Amygdala (tissue), 56 donors: ENCODE measurements at regions not wholly inside any gene's neighbourhood (a gene's known extent, or its start where the extent isn't known, plus 50 kb on each side); places are given as distances from the start of the nearest gene placed in this dataset.

Experiments used
- DNase-seq, 56 donors: peaks; one replicate each; lab custom pipeline; 2025; lab: John Stamatoyannopoulos, UW

DNA sequence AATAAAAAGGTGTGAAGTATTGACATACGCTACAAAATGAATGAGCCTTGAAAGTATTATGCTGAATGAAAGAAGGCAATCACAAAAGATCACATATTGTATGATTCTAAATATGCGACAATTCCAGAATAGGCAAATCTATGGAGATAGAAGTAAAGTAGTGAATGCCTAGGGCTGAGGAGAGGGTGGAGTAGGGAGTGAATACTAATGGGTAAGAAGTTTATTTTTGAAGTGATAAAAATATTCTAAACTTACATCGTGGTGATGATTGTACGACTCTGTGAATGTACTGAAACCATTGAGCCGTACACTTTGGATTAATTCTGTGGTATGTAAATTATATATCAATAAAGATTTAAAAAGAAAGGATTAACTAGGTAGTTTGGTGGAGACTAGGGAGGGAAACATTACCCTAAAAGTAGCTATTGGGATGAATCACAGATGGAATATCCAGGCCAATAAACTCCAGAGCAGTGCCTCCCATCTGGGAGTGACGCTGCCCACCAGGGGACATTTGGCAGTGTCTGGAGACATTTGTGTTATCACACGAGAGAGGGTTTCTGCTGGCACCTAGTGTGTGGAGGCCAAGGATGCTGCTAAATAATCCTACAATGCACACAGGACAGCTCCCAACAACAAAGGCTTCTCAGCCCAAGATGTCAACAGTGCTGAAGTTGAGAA, 214.2 kb upstream of the PCSK2 start:
- DNase-seq = no peak

DNA sequence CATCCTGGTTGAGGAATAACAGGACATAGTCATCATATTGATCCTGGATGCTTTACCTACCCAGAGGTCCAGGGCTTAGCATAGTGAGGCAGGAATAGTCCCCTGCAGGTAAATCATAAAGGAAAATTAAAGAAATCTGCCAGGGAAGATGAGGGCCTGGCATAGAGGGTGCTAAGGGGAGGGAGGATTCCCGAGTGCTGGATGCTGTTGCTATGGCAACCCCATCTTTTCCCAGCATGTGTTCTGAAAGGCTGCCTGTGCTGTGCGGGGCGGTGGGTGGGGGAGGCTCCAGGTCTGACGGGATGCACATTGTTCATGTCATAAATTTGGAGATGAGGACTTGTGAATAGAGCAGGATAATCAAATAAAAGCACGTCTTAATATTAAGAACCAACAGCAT, 212.6 kb upstream of the PCSK2 start:
- DNase-seq = peak in 30 of 56 donors; percentile 2 to 44 (median 14)

DNA sequence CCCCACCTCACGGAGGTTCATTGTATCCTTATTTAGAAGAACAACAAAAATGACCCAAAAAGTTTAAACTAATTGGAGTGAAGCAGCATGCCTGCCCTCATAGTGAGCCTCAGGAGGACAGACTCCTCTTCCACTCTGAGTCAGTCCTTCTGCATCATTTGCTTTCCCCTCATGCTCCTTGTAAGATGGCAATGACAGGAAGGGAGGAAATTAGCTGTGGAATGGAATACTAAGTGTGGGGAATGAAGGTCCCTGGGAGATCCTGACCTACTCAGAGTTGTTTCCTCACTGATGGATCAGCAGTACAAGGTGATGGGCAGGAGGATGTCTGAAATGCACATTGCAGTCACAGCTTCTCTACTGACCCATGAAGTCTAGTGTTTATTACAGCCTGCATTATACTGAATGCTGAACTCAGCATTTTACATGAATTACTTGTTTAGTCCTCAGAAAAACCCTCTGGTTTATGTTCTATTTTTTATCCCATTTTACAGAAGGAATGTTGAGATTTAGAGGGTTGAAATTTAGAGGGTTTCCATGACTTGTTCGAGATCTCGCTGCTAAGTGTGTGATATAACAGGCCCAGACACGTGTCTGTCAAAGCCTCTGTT, 212.0 kb upstream of the PCSK2 start:
- DNase-seq = no peak

DNA sequence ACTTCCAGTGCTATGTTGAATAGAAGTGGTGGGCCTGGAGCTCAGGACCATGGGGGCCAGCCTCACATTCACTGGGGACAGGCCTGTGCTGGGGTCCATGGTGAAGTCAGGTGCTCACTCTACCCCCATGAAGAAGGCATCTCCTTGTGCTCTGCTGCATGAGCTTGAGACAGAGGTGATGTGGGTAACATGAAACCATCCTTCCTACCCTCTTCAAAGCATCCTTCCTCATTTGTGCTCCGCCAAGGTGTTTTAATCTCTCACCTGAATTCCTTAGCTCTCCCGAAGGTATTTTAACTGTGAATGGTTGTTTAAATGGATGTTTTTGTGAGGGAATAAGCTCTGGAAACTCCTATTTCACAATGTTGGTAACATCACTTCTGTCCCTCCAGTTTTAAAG, 209.6 kb upstream of the PCSK2 start:
- DNase-seq = no peak

DNA sequence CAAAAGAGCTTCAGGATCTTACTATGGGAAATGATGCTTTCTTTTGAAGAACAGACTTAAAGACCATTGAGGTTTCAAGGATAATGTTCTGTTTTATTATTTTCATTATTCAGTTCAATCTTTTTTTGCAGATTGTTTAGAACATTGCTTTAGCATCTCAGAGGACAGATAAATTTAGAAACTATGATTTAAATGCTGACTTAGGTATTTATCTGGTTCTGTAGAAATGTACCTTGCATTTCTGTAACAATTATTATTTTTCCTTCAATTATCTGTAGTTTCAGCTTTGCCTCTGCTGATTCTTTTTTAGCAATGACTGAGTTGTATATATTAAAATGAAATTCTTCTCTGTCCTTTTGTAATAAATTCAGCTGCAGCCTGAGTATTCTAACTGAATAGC, 205.4 kb upstream of the PCSK2 start:
- no peak for DNase-seq

DNA sequence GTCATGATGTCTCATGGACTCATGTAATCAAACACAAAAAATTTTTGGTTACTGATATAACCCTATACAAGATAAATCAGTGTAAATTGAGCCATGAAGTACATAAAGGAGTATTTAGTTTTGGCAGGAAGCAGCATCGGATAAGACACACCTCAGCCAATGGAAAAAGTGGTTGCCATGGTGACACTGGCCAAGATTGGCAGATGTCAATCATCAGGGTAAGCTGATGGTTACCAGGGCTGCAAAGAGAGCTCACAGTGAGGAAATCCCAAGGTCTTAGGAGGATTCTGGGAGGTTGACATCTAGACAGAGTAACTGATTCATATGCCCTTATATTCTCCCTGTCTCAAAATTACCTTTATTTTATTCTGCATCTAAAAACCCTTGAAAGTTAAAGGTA, 203.8 kb upstream of the PCSK2 start:
- DNase-seq = no peak

DNA sequence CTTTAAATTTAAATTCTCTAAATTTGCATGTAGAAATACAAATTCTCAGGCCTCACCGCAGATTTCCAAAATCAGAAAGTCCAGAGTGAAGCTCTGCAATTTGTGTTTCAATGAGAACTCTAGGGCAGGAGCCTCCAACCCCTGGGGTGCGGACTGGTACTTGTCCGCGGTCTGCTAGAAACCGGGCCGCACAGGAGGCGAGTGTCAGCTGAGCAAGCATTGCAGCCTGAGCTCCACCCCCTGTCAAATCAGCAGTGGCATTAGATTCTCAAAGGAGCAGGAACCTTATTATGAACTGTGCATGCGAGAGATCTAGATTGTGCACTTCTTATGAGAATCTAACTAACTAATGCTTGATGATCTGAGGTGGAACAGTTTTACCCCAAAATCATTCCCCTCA, 203.0 kb upstream of the PCSK2 start:
- no peak for DNase-seq

DNA sequence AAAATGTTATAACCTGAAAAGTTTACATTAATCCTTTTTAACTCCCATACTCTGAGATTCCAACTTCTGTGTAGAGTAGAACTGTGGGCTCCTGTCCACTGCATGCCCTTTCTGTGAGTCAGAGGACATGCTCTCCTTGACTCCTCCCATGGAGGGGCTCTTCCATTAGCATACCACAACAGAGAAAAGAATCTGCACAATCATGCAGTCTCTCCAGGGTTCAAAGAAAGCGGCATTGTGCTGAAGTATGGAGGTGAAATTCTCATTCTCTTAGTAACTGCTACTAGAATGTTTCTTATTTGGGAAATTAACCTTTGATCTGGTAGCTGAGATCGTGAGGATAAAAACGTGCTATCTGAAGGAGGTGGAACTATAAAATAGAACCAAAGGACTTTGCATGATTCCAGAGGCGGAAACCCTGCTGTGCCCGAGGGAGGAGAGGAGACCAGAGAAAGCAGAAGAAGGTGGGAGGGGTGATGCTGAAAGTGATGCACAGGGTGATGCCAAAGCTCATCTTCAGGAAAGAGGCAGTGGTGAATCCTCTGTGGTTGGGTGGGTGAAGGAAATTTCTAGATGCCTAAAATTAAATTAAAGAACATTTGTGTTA, 202.2 kb upstream of the PCSK2 start:
- peak in 1 of 56 donors; percentile 5 for DNase-seq

DNA sequence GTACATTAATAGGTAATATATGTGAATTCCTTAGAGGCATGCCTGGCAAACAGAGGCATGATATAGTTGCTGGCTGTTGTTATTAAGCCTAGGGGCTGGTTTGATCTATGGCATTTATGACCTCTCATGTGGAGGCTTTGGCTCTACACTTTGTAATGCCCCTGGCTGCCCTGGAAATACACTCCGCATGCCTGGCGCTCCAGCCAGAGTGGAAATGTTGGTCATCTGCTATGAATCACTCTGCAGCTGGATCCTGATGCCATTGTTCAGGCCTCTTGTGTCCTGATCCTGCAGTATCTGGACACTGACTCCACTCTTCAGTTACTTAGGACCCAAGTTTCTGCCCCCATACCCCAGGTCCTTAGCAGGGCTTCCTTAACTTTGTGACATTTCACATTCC, 200.5 kb upstream of the PCSK2 start:
- DNase-seq = no peak

DNA sequence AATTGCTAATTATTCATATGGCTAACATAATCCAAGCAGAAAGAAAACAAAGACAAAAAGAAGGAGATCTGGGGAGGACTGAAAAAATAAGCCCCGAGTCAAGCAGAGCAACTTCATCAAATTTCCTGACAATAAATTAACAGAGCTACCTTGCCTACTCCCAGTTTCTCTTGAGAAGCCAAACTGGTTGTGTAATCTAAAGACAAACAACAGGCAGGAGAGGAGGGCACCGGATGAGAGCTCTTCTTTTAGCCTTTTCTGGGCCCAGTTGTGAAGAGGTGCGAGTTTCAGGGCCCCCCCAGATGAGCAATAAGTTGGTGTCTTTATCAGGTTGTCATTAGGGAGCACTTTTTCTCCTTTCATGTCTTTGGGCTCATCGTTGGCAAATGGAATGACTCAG, 197.1 kb upstream of the PCSK2 start:
- DNase-seq = no peak

DNA sequence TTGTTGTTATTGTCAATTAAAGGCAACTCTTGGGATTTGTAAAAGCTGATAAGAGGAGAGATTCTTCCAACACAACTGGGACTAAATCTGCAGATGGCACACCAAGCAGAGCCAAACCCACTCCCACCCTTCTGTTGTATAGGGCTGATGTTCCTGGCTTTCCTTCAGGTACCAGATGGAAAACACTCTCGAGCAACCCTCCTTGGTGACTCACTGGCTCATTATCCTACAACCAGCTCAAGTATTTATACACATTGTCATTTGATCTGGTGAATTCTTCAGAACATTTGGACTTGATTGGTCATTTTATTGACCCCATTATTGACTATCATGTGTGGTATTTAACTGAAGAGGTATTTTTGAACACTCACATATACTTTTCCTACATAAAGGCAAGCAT, 190.3 kb upstream of the PCSK2 start:
- peak in 6 of 56 donors; percentile 4 to 33 (median 12) for DNase-seq

DNA sequence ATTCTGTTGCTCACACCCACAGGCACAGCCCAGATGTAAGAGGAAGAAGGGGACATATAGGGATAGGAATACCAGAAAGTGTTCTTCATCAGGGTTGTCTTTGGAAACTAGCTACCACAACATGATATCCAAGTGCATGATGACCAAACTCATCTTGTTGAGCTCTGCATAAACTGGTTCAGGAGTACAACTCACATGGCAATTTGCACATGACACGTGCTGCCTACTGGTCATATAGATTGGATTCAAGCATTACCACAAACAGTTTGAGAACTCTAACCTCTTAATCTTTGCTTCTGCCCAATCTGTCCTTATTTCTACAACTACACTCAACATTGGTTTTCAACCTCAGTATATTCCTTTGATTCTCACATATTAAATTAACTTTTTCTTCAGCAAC, 184.7 kb upstream of the PCSK2 start:
- DNase-seq = no peak

DNA sequence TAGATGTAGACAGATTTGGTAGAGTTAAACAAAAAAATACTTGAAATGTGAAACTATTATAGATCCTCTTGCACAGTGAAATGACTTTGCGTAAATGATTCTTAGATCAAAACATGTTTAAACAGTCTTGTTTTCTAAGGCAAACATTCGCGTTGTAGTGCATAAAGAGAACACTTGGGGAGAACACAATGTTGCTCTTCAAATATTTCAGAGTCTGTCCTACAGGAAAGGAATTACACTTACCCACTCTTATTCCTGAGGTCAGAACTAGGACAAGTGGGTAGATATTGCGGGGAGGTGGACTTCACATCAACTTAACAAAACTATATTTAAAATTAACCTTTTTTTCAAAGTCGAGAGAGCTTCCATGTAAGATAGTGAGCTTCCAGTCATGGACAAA, 183.5 kb upstream of the PCSK2 start:
- no peak for DNase-seq

DNA sequence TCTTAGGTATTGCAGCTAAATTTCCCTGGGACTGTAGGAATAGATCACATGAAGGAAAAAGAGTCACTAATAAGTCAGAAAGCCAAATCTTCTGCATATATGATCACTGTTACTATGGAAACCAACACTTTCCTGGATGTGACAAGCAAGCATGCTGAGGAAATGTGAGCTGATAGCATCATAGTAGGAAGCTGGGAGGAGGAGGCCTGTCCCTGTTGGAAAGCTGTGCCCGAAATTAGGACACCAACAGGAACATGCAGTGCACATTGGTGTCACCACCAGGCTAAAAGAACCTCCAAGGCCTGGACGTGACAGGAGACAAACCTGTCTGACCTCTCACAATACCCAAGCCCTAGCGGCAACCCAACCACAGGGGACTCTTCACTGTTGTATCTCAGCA, 181.9 kb upstream of the PCSK2 start:
- no peak for DNase-seq

DNA sequence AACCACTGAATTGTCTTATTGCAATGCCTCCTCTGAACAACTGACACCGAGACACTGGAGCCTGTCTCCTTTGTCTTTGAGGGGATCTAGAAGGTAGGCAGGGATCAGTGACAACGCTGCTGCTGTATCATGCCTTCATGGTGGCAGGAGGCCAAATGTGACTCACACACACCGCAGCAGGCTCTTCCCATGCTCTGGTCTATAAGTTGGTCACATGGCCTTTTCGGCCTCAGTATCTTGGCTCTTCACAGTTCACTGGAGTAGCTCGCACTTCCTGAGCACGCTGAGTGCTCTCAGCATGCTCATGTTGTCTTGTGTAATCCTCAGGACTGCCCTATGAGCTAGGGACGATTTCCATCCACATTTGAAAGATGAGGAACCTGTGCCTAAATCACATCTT, 167.4 kb upstream of the PCSK2 start:
- DNase-seq = no peak

DNA sequence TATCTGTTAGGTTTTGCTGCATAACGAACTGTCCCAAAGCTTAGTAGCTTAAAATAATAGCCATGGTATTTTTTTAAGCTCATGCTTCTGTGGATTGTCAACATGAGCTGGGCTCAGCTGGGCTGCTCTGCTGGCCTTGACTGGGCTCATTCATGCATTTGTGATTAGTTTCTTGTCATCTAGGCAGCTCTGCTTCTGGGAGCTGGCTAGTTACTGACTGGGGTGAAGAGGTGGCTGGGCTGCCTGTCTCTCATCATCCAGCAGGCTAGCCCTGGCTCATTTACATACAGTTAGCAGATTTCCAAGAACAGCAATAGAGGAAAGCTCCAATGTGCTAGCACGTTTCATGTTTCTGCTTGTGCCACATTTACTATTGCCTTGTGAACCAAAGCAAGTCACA, 165.1 kb upstream of the PCSK2 start:
- DNase-seq = no peak

DNA sequence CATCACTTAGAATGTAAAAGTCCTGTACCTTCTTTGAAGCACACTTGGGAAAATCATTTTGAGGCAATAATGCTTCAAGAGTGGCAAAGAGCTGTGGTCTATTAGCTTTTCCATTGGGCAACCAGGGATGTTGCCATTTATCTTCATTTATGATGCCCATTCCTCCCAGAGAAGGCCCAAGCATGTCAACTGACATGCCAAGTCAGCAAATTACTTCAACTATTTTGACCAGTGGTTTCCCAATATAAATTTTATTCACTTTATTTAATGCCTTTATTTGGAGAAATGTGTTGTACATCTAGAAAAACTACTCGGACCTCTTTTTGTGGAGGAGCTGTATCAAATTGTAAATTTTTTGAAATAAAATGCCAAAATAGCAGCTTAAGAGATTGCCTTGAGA, 164.1 kb upstream of the PCSK2 start:
- DNase-seq = no peak

DNA sequence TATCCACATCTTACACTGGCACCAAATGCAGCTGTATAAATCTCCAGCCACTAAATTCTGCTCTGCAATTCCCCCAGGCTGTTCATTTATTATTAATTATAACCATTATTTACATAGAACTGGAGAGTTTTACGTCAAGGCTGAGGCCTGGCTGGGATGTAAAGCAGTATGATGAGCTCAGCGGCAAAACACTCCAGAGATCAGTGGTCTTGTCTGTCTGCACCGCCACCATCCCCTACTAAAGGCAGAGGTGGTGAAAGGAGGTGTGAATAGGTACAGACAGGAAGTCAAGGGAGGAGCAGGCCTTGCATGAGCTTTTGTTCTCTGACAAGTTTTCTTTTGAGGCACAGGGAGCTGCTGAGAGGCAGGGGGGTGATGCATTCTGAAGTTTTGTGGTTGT, 159.9 kb upstream of the PCSK2 start:
- DNase-seq = no peak

DNA sequence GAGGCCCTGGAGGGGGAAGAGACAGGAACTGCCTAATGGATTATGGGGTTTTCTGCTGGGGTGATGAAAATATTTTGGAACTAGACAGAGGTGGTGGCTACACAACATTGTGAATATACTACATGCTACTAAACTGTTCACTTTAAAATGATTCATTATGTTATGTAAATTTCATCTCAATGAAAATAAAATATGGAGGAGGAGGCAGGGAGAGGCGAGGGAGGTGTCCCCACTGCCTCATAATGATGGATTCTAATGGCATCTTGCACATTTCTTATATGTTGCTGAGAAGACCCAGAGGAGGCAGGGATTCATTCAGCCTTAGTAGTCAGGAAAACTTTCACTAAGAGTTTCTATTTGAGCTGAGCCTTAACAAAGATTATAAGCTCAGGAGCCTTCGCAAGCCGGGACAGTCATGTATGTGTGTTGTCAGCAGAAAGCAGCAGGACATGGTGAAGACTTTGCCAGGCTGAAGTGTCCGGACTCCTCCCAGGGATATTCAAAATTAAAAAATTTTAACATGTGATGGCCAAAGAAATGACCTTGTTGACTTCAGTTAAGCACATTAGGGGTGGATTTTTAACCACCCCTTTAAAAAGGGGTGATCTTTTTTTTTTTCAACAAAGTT, 158.6 kb upstream of the PCSK2 start:
- DNase-seq = no peak

DNA sequence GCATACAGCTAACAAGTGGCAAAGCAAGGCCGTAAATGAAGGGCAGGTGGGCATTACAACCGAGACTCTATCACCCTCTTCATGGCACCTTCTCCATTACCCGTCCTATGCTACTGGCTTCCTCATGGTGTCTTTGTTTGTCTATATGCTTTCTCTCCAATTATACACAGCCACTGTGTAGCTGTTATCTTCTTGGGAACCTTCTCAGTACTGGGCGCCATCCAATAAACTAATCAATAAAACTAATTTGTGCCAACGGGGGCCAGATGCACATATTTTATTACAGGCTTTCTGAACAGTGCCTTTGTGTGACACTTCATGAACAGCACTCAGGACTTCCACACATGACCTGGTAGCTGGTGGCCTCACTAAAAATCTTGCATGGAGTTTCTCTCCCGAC, 149.8 kb upstream of the PCSK2 start:
- no peak for DNase-seq

DNA sequence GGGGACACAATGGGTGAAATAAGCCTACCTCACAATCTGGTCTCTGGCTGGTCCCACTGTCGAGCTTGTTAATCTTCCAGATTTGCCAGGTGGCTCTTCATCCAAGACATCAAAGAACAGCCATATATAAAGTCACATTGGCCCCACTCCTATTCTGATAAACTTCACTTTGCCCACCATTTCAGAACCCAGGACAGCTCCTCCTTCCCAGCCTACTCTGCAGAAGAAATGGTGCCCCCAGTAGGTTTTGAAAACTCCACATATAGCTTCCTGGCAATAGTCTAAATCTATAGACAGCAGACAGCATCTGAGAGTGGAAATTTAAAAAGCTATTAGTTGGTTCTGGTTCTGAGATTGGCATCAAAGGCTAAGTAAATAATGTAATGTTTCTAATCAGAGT, 143.1 kb upstream of the PCSK2 start:
- no peak for DNase-seq

DNA sequence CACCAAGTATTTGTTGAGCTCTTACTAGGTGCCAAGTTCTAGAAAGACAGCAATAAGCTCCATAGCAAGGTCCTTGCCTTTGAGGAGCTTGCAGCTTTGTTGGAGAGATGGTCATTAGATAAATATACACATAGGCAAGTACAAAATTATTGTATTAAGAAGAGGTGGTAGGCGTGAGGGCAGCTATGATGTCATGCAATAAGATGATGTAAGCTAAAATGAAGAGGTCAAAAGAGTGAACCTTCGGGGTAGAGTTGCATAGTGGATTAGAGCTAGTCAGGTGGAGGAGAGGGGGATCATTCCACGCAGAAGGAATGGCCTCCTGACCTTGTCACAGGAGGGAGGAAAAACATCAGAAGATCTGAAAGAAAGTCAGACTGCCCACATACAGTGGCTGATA, 141.9 kb upstream of the PCSK2 start:
- no peak for DNase-seq
